ENCODE measurements at regions not wholly inside any gene's neighbourhood (a gene's known extent, or its start where the extent isn't known, plus 50 kb on each side); places are given as distances from the start of the nearest gene placed in this dataset.

GRCh38 chr12:89070603-89071002 is 281.7 kb downstream of the DUSP6 start:
- in situ Hi-C loops (cut with HindIII; ENCODE audit: low sequenced_read_pairs), result no loop called here
- no peak overlapping the region for H3K4me3 ChIP-seq (ENCODE audit: low read depth, low read length)
- no peak for TF ChIP-seq CTCF (IDR thresholded peaks at IDR 0.05; ENCODE audit: low read depth, low read length, missing control alignments)
- no peak for DNase-seq (ENCODE audit: low read depth)

GRCh38 chr12:89069431-89069830 is 282.9 kb downstream of the DUSP6 start:
- in situ Hi-C loops (cut with HindIII; ENCODE audit: low sequenced_read_pairs), result no loop called here
- H3K4me3 ChIP-seq (ENCODE audit: low read depth, low read length), result no peak overlapping the region
- DNase-seq (ENCODE audit: low read depth), result no peak
- TF ChIP-seq CTCF (IDR thresholded peaks at IDR 0.05; ENCODE audit: low read depth, low read length, missing control alignments), result no peak

- in situ Hi-C loops (cut with HindIII; ENCODE audit: low sequenced_read_pairs), result no loop called here
- no peak for DNase-seq (ENCODE audit: low read depth)
- TF ChIP-seq CTCF (IDR thresholded peaks at IDR 0.05; ENCODE audit: low read depth, low read length, missing control alignments), result no peak
- H3K4me3 ChIP-seq (ENCODE audit: low read depth, low read length), result no peak overlapping the region
Measured at GRCh38 chr12:89067421-89068187, 284.7 kb downstream of the DUSP6 start.

- no peak for DNase-seq (ENCODE audit: low read depth)
- TF ChIP-seq CTCF (IDR thresholded peaks at IDR 0.05; ENCODE audit: low read depth, low read length, missing control alignments), result no peak
- in situ Hi-C loops (cut with HindIII; ENCODE audit: low sequenced_read_pairs), result no loop called here
- no peak overlapping the region for H3K4me3 ChIP-seq (ENCODE audit: low read depth, low read length)
Measured at GRCh38 chr12:89064780-89065179, 287.5 kb downstream of the DUSP6 start.

GRCh38 chr12:89064151-89064550 is 288.1 kb downstream of the DUSP6 start:
- no peak overlapping the region for H3K4me3 ChIP-seq (ENCODE audit: low read depth, low read length)
- no peak for TF ChIP-seq CTCF (IDR thresholded peaks at IDR 0.05; ENCODE audit: low read depth, low read length, missing control alignments)
- DNase-seq (ENCODE audit: low read depth), result no peak
- in situ Hi-C loops (cut with HindIII; ENCODE audit: low sequenced_read_pairs), result no loop called here

- no peak for TF ChIP-seq CTCF (IDR thresholded peaks at IDR 0.05; ENCODE audit: low read depth, low read length, missing control alignments)
- in situ Hi-C loops (cut with HindIII; ENCODE audit: low sequenced_read_pairs), result no loop called here
- no peak for DNase-seq (ENCODE audit: low read depth)
- no peak overlapping the region for H3K4me3 ChIP-seq (ENCODE audit: low read depth, low read length)
Measured at GRCh38 chr12:89062996-89063395, 289.3 kb downstream of the DUSP6 start.
